Subcutaneous adipose tissue (tissue), 1 donor: ENCODE measurements at regions not wholly inside any gene's neighbourhood (a gene's known extent, or its start where the extent isn't known, plus 50 kb on each side); places are given as distances from the start of the nearest gene placed in this dataset.

Experiments
- TF ChIP-seq, protein P1 (sequence below): fragments of 450-650 bp; IDR thresholded peaks from one replicate; pipeline ENCODE4 v1.5.1; 2016; ENCODE audit warnings: low read depth, mild to moderate bottlenecking, control low read depth, antibody characterized with exemption, moderate library complexity

DNA sequence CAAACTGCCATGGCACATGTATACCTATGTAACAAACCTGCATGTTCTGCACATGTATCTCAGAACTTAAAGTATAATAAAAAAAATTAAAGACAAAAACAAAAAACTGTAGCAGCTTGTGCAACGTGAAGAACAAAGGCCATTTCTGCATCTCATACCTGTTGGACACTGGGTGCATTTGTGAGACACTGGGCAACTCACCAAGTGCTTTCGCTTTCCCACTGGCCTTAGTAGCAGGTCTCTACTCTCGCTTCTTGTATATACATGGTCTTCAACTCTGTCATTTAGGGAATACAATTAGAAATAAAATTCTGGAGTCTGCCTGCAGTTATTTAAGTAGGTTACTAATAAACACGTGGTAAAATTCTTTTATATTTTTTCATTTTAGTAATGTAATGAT, 423.8 kb downstream of the CBLN4 start:
- TF ChIP-seq, protein P1, sequence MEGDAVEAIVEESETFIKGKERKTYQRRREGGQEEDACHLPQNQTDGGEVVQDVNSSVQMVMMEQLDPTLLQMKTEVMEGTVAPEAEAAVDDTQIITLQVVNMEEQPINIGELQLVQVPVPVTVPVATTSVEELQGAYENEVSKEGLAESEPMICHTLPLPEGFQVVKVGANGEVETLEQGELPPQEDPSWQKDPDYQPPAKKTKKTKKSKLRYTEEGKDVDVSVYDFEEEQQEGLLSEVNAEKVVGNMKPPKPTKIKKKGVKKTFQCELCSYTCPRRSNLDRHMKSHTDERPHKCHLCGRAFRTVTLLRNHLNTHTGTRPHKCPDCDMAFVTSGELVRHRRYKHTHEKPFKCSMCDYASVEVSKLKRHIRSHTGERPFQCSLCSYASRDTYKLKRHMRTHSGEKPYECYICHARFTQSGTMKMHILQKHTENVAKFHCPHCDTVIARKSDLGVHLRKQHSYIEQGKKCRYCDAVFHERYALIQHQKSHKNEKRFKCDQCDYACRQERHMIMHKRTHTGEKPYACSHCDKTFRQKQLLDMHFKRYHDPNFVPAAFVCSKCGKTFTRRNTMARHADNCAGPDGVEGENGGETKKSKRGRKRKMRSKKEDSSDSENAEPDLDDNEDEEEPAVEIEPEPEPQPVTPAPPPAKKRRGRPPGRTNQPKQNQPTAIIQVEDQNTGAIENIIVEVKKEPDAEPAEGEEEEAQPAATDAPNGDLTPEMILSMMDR, result no peak

DNA sequence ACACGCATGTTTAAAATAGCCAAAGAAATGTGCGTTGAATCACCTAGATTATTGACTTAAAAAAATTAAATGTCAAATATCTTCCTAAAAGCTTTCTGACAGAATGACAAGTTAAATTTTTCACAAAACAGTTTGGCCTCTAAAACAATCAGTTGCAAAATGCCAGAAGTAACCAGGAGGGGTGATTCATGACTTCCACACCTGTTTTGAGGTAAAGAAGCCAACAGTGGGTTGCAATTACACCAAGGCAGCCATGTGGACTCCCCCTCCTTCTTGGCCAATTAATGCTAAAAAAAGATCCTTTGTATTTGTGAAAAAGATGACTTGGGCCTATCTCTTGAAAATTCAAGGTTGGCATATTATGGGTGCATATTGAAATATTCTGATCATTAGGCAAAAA, 424.8 kb downstream of the CBLN4 start:
- TF ChIP-seq, protein P1, result no peak

DNA sequence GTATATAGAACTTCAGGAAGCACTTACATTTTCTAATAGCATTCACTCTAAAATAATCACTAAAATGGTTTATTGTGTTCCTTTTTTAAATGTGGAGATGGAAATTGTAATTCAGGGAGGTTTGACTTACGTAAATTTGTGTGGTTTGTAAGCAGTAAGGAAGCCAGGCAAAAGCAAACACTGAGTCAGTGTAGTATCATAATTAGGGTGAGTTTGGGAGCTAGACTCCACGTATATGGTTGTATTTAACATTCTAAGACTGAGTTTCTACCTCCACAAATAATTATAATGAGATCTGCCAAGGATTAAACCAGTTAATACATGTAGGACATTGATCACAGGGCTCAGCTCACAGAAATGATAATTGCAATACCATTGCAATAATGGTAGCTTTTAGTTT, 425.5 kb downstream of the CBLN4 start:
- TF ChIP-seq, protein P1, result no peak

DNA sequence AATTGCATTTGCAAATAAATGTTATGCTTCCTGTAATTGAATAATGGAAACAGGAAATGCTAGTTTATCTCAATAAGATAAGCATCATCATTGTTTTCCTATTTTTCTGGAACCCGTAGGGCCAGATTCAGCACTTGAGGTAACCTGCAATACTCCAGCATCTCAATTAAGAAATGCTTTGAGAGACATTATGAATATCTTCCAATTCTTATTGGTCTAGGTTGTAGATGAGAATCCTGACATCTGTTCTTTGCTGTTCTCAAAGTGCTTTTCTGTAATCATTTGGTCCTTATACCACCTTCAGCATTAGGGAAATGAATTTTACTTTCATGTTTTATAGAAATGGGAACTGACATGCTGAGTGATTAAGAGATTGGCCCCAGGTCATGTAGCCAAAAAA, 428.3 kb downstream of the CBLN4 start:
- TF ChIP-seq, protein P1, result no peak

DNA sequence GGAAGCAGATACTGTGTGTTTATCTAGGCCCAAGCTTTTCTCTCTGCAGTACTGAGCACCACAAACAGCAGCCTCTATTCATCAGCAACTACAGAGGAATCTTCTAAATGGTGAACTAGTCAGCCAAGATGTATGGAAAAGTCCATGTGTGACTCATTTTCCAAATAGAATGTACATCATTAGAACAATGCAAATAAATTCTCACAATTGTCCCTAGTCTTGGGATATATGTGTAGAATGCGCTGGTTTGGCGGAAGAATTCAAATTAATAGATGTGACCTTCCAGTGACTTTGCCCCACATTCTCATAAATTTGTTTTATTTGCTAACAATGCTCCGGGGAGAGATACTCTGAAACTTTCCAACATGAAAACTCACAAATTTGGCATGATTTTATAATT, 436.2 kb downstream of the CBLN4 start:
- TF ChIP-seq, protein P1, result no peak

DNA sequence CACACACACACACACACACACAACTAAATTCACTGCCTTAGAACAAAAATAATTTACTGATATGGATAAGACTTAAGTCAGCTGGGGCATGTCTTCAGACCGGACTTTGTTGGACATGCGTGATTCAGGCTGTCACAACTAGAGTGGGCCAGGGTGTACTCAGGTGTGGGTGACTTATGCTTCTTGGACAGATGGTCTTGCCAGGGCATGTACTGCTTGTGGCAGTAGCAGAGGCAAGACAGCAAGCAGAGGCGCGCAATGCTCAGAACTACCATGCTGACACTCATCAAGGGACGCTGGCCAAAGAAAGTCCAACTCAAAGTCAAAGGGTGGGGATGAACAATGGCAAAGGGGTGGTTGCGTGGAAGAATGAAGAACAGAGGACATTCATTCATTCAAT, 437.5 kb downstream of the CBLN4 start:
- TF ChIP-seq, protein P1, result no peak

DNA sequence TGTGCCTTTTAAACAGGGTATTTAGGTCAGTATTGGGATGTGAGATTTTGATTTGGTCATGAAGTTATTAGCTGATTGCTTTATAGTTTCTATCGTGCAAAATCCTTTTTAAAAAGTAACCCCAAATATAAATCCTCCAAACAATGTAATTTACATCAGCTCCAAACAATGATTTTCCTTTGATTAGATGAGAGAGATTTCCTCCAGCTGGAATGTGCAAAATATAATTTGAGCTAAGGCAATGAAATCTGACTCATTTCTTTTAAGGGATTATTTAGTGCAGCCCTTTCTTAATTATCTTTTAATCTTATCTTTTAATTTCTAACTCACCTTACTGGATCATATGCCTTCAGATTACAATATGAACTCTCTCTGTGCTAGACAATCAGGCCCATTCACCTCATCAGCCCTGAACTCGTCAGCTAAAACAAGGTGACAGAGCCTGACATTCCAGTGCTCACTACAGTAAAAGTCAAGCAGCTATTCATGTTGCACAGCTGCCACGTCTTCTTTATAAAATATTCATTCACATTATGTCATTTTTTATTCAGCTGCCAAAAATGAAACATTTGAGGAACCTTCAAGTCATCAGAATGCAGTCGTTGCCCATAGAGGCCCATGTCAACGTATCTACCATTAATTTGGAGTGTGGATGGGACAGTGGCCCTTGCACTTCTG, 440.1 kb downstream of the CBLN4 start:
- TF ChIP-seq, protein P1, result no peak
